SJSA1 (cell line): ENCODE measurements at regions not wholly inside any gene's neighbourhood (a gene's known extent, or its start where the extent isn't known, plus 50 kb on each side); places are given as distances from the start of the nearest gene placed in this dataset.

Source experiments
- DNase-seq, 2 experiments: peaks; one replicate each; pipeline ENCODE4 v3.0.0-alpha.2; 2015 to 2020; ENCODE audit warnings: low spot score in 2 of 2, low read depth in 1 of 2
- H3K27ac ChIP-seq: fragments of 250-450 bp; sonication (Bioruptor Pico); 2 replicates; pipeline ENCODE4 v1.5.1; 2020; ENCODE audit warnings: mild to moderate bottlenecking, moderate library complexity
- H3K27me3 ChIP-seq: fragments of 250-450 bp; sonication (Bioruptor Pico); replicated peaks from 2 replicates; pipeline ENCODE4 v1.5.1; 2020; ENCODE audit warnings: mild to moderate bottlenecking, moderate library complexity
- H3K36me3 ChIP-seq: fragments of 250-450 bp; sonication (Bioruptor Pico); 2 replicates; pipeline ENCODE4 v1.5.1; 2020; ENCODE audit warnings: mild to moderate bottlenecking
- H3K4me1 ChIP-seq: fragments of 250-450 bp; sonication (Bioruptor Pico); replicated peaks from 2 replicates; pipeline ENCODE4 v1.6.1; 2021; ENCODE audit warnings: mild to moderate bottlenecking
- H3K4me3 ChIP-seq: fragments of 250-450 bp; sonication (Bioruptor Pico); 2 replicates; pipeline ENCODE4 v1.5.1; 2020; ENCODE audit warnings: mild to moderate bottlenecking
- H3K9me3 ChIP-seq: fragments of 250-450 bp; sonication (Bioruptor Pico); replicated peaks from 2 replicates; pipeline ENCODE4 v1.5.1; 2020; ENCODE audit warnings: mild to moderate bottlenecking

DNA sequence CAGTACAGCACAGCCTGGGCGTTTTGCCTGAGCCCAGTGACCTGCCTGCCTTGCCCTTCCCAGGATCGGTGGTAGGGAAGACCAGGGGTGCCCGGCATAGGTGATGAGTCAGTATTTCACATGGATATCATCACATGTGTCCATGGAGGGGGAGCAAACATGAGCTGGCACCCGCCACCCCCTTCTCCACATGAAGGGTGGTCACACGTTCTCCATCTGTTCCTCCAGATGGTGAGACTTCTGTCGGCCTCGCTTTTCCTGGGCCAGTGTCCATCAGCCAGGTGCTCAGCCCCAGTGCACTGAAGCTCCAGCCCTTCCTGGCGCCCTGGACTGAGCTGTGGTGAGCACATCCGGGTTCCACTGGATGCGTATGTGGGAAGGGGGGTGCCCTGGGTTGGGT lies 208.4 kb downstream of the UBE3A start:
- H3K27ac ChIP-seq: no peak overlapping the region
- H3K36me3 ChIP-seq: no peaks in the 10 kb centered on the region
- no peak overlapping the region for H3K4me3 ChIP-seq
- DNase-seq: no peak
- peaks cover 4% of the 10 kb centered on the region for H3K9me3 ChIP-seq
- H3K4me1 ChIP-seq: no peaks in the 10 kb centered on the region
- H3K27me3 ChIP-seq: no peaks in the 10 kb centered on the region

DNA sequence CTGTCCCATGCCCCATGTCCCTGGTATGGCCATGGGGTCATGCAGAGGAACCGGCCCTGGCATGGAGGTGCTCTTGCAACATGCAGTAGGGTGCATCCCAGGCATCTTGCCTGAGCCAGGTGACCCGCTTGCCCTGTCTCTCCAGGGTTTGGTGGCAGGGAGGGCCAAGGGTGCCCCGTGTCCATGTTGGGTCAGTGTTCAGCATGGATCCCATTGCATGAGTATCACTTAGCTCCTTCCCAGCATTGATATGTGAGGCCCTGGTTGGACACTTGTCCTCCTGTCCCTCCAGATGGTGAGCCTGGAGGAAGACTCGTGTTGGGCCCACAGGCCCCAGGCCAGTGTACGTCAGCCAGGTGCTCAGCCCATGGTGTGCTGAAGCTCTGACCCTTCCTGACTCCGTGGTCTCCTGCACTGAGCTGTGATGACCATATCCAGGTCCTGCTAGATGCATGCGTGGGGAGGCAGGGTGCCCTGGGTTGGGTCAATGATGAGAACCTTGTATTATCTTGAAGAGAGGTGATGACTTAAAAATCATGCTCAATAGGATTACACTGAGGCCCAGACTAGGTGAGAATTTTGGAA lies 205.0 kb downstream of the UBE3A start:
- no peaks in the 10 kb centered on the region for H3K36me3 ChIP-seq
- no peaks in the 10 kb centered on the region for H3K4me1 ChIP-seq
- H3K4me3 ChIP-seq: no peak overlapping the region
- H3K27ac ChIP-seq: no peak overlapping the region
- H3K9me3 ChIP-seq: no peaks in the 10 kb centered on the region; the same call in none of the 2 replicates
- no peak for DNase-seq
- H3K27me3 ChIP-seq: no peaks in the 10 kb centered on the region

DNA sequence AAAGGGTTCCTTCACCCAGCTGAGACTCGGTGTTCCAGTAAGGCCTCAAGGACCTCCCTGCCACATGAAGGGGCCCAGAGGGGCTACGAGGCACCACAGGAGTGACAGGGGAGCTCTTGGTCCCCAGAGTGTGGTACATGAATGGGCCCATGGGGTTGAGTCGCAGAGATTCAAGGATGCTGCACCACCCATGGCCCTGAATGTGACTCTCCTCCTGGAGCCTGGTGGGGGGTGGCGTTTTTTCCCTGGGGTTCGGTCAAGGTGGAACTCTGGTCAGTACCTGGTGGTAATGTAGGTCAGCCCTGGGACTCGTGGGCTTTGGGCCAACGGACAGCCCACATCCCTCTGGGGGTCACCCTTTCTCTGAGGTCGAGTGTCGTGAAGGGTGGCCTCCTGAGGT lies 204.0 kb downstream of the UBE3A start:
- Histone ChIP-seq H3K4me3 (no peak overlapping the region), H3K9me3 (no peaks in the 10 kb centered on the region; the same call in none of the 2 replicates), H3K27ac (no peak overlapping the region), H3K36me3 (no peaks in the 10 kb centered on the region), H3K27me3 (no peaks in the 10 kb centered on the region), H3K4me1 (no peaks in the 10 kb centered on the region)
- no peak for DNase-seq

DNA sequence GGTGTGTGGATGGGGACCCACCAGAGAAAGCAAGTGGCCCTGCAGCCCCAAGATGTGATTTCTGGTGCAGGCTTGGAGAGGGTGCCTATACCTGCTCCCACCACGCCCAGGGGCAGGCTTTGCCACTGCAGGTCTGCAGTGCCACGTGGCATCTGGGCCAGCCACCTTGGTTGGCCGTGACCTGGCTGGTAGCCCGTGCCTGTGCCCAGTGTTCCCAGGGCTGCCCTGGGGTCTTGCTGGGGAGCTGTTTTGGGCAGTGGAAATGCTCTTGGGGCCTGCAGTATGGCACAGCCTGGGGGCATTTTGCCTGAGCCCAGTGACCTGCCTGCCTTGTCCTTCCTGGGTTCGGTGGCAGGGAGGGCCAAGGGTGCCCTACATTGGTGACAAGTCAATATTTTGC lies 203.4 kb downstream of the UBE3A start:
- no peaks in the 10 kb centered on the region; the same call in none of the 2 replicates for H3K9me3 ChIP-seq
- no peaks in the 10 kb centered on the region for H3K36me3 ChIP-seq
- H3K4me1 ChIP-seq: no peaks in the 10 kb centered on the region
- no peak overlapping the region for H3K4me3 ChIP-seq
- no peak for DNase-seq
- H3K27me3 ChIP-seq: no peaks in the 10 kb centered on the region
- no peak overlapping the region for H3K27ac ChIP-seq

DNA sequence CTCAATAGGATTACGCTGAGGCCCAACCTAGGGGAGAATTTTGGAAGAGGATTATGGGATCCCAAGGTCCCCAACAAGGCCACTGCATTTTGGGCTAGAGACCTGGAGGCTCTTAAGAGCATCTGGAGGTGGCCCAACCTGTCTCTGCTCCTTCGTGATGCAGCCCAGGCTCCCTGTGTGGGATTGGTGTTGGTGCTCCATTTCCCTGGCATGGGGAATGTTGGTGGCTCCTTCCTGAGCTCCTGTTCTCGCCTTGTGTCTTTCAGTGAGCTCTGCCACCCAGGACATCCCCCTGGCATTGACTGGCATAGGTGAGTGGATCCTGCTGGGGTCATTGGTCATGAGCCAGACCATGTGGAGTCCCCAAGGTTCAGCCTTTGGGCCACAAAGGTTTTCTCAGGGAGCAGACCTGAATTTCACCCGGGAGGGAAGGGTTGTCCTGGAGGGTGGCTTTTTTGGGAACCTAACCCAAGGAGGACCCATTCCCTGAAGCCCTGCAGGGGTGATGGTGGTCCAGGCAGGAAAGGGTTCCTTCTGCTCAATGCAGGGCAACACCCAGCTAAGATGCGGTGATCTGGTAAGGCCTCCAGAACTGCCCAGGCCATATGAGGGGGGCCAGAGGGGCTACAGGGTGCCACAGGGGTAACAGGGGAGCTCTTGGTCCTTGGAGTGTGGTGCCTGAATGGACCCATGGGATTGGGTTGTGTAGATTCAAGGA lies 202.5 kb downstream of the UBE3A start:
- no peaks in the 10 kb centered on the region for H3K36me3 ChIP-seq
- no peaks in the 10 kb centered on the region for H3K27me3 ChIP-seq
- H3K4me3 ChIP-seq: no peak overlapping the region
- H3K27ac ChIP-seq: no peak overlapping the region
- no peaks in the 10 kb centered on the region; the same call in none of the 2 replicates for H3K9me3 ChIP-seq
- H3K4me1 ChIP-seq: no peaks in the 10 kb centered on the region
- DNase-seq: no peak

DNA sequence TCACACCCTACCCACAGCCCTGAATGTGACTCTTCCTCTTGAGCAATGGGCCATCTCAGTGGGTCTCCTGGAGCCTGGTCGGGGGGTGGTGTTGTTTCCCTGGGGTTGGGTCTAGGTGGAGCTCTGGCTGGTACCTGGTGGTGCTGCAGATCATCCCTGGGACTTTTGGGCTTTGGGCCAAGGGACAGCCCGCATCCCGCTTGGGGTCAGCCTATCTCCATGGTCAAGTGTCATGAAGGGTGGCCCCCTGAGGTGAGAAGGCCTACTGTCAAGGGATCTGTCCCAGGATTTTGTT lies 202.0 kb downstream of the UBE3A start:
- Histone ChIP-seq H3K4me1 (no peaks in the 10 kb centered on the region), H3K36me3 (no peaks in the 10 kb centered on the region), H3K4me3 (no peak overlapping the region), H3K27me3 (no peaks in the 10 kb centered on the region), H3K9me3 (no peaks in the 10 kb centered on the region; the same call in none of the 2 replicates), H3K27ac (no peak overlapping the region)
- no peak for DNase-seq

DNA sequence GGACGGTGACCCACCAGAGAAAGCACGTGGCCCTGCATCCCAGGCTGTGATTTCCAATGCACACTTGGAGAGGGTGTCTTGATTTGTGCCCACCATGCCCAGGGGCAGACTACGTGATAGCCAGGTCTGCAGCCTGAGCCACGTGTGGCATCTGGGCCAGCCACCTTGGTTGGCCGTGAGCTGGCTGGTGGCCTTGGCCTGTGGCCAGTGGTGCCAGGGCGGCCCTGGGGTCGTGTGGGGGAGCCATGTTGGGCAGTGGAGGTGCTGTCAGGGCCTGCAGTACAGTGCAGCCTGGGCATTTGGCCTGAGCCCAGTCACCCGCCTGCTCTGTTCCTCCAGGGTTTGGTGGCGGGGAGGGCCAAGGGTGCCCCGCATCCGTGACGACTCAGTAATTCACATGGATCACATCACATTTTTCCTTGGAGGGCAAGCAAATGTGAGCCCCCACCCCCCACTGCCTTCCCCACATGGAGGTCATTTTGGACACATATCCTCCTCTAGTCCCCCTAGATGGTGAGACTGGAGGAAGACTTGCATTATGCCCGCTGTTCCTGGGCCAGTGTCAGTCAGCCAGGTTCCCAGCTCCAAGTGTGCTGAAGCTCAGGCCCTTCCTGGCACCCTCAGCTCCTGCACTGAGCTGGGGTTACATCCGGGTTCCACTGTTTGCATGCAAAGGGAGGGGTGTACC lies 201.4 kb downstream of the UBE3A start:
- H3K27me3 ChIP-seq: no peaks in the 10 kb centered on the region
- no peaks in the 10 kb centered on the region for H3K36me3 ChIP-seq
- no peaks in the 10 kb centered on the region; the same call in none of the 2 replicates for H3K9me3 ChIP-seq
- H3K27ac ChIP-seq: no peak overlapping the region
- DNase-seq: no peak
- no peaks in the 10 kb centered on the region for H3K4me1 ChIP-seq
- H3K4me3 ChIP-seq: no peak overlapping the region

DNA sequence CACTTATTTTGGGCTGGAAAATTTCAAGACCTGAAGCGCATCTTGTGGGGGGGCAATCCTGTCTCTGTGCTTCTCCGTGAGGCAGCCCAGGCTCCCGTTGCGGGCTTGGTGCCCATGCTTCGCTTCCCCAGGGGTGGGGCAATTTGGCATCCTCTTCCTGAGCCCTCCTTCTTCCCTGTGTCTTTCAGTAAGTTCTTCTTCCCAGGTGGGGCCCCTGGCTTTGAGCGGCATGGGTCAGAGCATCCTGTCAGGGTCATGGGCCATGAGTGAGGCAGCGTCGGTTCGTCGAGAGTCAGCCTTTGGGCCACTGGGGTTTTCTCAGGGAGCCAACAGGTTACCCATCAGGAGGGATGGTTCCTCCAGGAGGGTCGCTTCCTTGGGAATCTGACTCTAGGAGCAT lies 200.7 kb downstream of the UBE3A start:
- Histone ChIP-seq H3K4me3 (no peak overlapping the region), H3K27ac (no peak overlapping the region), H3K9me3 (peaks cover 3% of the 10 kb centered on the region), H3K36me3 (no peaks in the 10 kb centered on the region), H3K4me1 (no peaks in the 10 kb centered on the region), H3K27me3 (no peaks in the 10 kb centered on the region)
- no peak for DNase-seq

DNA sequence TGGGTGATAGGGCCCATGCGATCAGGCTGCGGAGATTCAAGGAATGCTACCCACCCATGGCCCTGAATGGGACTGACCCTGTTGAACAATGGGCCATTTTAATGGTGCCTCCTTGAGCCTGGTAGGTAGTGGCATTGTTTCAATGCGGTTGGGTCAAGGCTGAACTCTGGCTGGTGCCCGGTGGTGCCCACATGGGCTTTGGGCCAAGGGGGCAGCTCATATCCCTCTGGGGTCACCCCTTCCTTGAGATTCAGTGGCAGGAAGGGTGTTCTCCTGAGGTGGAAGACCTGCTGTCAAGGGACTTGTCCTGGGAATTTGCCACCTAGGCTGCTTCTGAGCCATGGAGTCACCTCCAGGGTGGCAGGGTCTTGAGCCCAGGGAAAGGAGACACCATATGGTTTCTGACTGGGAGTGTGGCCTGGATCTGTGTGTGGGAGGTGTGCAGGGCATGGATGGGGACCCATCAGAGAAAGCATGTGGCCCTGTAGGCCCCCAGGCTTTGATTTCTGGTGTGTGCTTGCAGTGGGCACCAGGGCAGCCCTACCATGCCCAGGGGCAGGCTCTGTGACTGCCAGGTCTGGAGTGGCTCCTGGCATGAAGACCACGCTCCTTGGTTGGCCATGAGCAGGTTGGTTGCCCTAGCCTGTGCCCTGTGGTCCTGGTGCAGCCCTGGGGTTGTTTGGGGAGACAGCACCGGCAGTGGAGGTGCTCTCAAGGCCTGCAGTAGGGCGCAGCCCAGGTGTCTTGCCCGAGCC lies 199.9 kb downstream of the UBE3A start:
- H3K4me3 ChIP-seq: no peak overlapping the region
- no peak overlapping the region for H3K27ac ChIP-seq
- H3K4me1 ChIP-seq: no peaks in the 10 kb centered on the region
- peaks cover 3% of the 10 kb centered on the region for H3K9me3 ChIP-seq
- no peaks in the 10 kb centered on the region for H3K36me3 ChIP-seq
- H3K27me3 ChIP-seq: no peaks in the 10 kb centered on the region
- no peak for DNase-seq

DNA sequence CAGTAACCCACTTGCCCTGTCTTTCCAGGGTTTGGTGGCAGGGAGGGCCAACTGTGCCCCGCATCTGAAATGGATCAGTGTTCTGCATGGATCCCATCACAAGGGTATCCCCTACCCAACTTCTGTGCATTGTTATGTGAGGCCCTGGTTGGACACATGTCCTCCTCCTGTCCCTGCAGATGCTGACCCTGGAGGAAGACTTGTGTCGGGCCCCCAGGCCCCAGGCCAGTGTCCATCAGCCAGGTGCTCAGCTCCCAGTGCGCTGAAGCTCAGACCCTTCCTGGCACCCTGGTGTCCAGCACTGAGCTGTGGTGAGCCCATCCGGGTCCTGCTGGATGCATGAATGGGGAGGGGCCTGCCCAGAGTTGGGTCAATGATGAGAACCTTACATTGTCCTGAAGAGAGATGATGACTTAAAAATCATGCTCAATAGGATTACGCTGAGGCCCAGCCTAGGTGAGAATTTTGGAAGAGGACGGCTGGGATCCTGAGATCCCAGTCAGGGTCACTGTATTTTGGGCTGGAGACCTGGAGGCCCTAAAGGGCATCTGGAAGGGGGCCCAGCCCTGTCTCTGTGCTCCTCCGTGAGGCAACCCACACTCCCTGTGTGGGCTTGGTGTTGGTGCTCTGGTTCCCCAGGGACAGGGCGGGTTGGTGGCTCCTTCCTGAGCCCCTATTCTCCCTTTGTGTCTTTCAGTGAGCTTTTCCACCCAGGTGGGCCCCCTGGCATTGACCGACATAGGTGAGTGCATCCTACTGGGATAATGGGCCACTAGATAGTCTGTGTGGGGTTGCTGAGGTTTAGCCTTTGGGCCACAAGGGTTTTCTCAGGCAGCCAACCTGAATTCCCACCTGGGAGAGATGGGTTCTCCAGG lies 199.1 kb downstream of the UBE3A start:
- Histone ChIP-seq H3K27me3 (no peaks in the 10 kb centered on the region), H3K4me1 (no peaks in the 10 kb centered on the region), H3K27ac (no peak overlapping the region), H3K4me3 (no peak overlapping the region), H3K36me3 (no peaks in the 10 kb centered on the region), H3K9me3 (peaks cover 3% of the 10 kb centered on the region)
- DNase-seq: no peak

DNA sequence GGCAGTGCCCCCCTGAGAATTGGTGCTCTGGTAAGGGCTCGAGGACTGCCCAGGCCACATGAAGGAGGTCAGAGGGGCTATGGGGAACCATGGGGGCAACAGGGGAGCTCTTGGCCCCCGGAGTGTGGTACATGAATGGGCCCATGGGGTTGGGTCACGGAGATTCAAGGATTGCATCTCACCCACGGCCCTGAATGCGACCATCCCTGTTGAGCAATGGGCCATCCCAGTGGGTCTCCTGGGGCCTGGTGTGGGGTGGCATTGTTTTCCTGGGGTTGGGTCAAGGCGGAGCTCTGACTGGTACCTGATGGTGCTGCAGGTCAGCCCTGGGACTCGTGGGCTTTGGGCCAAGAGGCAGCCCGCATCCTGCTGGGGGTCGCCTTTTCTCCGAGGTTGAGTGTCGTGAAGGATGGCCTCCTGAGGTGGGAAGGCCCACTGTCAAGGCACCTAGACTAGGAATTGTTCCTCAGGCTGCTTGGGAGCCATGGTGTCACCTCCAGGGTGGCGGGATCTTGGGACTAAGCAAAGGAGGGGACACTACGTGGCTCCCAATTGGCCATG lies 198.3 kb downstream of the UBE3A start:
- H3K9me3 ChIP-seq: peaks cover 3% of the 10 kb centered on the region

DNA sequence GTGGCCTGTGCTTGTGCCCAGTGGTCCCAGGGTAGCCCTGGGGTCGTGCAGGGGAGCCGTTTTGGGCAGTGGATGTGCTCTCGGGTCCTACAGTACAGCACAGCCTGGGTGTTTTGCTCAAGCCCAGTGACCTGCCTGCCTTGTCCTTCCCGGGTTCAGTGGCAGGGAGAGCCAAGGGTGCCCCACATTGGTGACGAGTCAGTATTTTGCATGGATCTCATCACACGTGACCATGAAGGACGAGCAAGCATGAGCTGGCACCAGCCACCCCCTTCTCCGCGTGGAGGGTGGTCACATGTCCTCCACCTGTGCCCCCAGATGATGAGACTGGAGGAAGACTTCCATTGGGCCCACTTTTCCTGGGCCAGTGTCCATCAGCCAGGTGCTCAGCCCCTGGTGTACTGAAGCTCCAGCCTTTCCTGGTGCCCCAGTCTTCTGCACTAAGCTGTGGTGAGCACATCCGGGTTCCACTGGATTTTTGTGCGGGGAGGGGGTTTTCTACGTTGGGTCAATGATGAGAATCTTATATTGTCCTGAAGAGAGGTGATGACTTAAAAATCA lies 197.5 kb downstream of the UBE3A start:
- Histone ChIP-seq H3K4me3 (no peak overlapping the region), H3K9me3 (peaks cover 3% of the 10 kb centered on the region), H3K4me1 (no peaks in the 10 kb centered on the region), H3K36me3 (no peaks in the 10 kb centered on the region), H3K27me3 (no peaks in the 10 kb centered on the region), H3K27ac (no peak overlapping the region)
- DNase-seq: no peak

More for the DNA sequence above, 198.3 kb downstream of the UBE3A start:
- no peaks in the 10 kb centered on the region for H3K27me3 ChIP-seq
- H3K36me3 ChIP-seq: no peaks in the 10 kb centered on the region
- no peaks in the 10 kb centered on the region for H3K4me1 ChIP-seq
- no peak overlapping the region for H3K4me3 ChIP-seq
- DNase-seq: no peak
- H3K27ac ChIP-seq: no peak overlapping the region
